Renal cortex interstitium (tissue), 11 donors: ENCODE measurements at regions not wholly inside any gene's neighbourhood (a gene's known extent, or its start where the extent isn't known, plus 50 kb on each side); places are given as distances from the start of the nearest gene placed in this dataset.

Experiments used
- DNase-seq, 11 donors: peaks; one replicate each; pipeline ENCODE4 v3.0.0-alpha.2; 2013; ENCODE audit warnings: low read depth in 9 of 11, low spot score in 4 of 11; ENCODE audit errors: extremely low read depth in 1 of 11

- no peak for DNase-seq
Measured at GRCh38 chr9:89739511-89739910, 134.7 kb downstream of the GADD45G start.

- DNase-seq: no peak
Measured at GRCh38 chr9:89739916-89740315, 135.1 kb downstream of the GADD45G start.

GRCh38 chr9:89740722-89741121 is 135.9 kb downstream of the GADD45G start:
- DNase-seq: no peak

- no peak for DNase-seq
Measured at GRCh38 chr9:89742660-89743059, 137.8 kb downstream of the GADD45G start.

GRCh38 chr9:89743216-89743572 is 138.4 kb downstream of the GADD45G start:
- DNase-seq: no peak

GRCh38 chr9:89743573-89744254 is 138.9 kb downstream of the GADD45G start:
- no peak for DNase-seq

- no peak for DNase-seq
Measured at GRCh38 chr9:89744255-89744648, 139.4 kb downstream of the GADD45G start.

GRCh38 chr9:89744730-89745129 is 139.9 kb downstream of the GADD45G start:
- DNase-seq: no peak

- DNase-seq: no peak
Measured at GRCh38 chr9:89745601-89746376, 141.0 kb downstream of the GADD45G start.

- DNase-seq: no peak
Measured at GRCh38 chr9:89746385-89747116, 141.7 kb downstream of the GADD45G start.

GRCh38 chr9:89747596-89747995 is 142.8 kb downstream of the GADD45G start:
- no peak for DNase-seq

GRCh38 chr9:89748021-89748670 is 143.3 kb downstream of the GADD45G start:
- DNase-seq: no peak

- no peak for DNase-seq
Measured at GRCh38 chr9:89748831-89749499, 144.2 kb downstream of the GADD45G start.

GRCh38 chr9:89749500-89750116 is 144.8 kb downstream of the GADD45G start:
- DNase-seq: no peak

GRCh38 chr9:89750117-89750791 is 145.4 kb downstream of the GADD45G start:
- peak; percentile 23 to 82 (median 61) for DNase-seq

- no peak for DNase-seq
Measured at GRCh38 chr9:89751079-89751825, 146.4 kb downstream of the GADD45G start.

- DNase-seq: no peak
Measured at GRCh38 chr9:89752154-89752553, 147.3 kb downstream of the GADD45G start.
